Stimulated activated CD4-positive, alpha-beta T cell treated with anti-CD3 and anti-CD28 coated beads, Interleukin-12 subunit alpha, Interleukin-12 subunit beta, amount 100 ng/mL, for 48 hours (primary cell): ENCODE measurements at regions not wholly inside any gene's neighbourhood (a gene's known extent, or its start where the extent isn't known, plus 50 kb on each side); places are given as distances from the start of the nearest gene placed in this dataset.

Experiments used
- DNase-seq, 3 donors: peaks; one replicate each; pipeline ENCODE4 v3.0.0-alpha.2; 2020; ENCODE audit warnings: low read depth in 2 of 3, low spot score in 1 of 3

GRCh38 chr10:131766096-131766495, 134.7 kb upstream of the PPP2R2D start:
- no peak for DNase-seq

GRCh38 chr10:131767716-131768115, 133.1 kb upstream of the PPP2R2D start:
- DNase-seq: no peak

DNA sequence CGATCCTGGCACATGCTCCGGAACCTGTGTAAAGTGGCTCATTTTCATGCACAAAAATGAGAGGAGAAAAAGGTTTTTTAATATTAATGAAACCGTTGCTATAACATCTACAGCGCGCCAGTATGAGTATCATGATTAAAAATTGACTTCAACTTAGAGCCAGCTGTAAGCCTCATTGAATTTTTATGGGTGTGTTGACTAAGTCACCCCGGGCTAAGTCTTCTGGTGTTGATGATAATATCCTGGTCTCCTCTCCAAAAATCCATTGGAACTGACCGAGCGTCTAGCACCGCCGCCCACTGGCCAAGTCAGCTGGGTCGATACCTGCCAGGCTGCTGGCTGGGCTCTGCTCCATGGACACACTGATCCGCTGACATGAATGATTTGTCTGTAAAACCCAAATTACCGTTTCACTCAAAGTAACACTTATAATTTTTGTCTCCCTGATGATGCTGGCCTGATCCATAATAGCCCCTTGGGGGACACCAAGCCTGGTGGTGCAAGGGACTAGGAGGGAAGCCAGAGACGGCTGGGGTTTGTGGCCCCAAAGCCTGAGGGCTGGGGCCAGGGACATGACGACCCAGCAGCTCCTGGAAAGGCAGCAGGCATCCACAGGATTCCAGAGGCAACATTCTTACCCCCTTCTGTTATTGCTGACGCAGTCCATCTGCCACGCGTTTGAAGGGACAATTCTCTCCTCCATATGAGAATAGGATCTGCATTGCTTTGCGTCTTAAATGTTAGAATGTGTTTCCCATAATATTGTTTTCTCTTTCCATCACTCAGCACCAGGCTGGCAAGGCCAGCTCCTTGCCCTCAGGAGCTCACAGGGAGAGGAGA, 131.0 kb upstream of the PPP2R2D start:
- DNase-seq: no peak

DNA sequence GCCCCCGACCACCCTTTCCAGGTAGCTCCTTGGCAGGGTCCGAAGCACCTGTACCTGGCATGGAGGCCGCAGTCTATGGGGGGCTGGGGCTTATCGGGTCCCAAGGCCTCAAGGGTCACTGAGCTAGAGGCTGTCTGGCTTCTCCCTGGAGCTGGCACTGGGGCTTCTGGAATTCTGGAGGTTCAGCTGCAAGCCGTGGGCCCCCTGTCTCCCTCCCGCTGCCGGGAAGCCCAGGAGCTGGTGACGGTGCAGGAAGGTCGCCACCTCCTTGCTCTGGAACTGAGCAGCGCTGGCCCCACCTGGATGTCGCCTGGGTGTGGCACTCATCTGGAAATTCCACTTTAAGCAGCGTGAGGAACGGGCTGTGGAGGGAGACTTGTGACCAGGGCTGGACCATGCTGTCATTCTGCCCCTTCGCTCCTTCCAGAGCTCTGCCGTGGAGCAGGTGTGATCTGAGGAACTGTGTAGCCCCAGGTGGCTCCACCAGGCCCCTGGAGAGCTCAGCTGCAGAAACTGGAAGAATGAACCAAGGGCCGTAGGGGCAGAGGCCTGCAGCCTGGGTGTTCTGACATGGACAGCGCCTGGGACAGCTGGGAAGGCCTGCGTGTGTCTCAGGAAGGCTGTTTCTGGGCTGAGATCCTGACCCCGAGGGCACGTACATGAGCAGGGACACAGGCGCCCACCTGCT, 129.7 kb upstream of the PPP2R2D start:
- DNase-seq: no peak

- no peak for DNase-seq
These were observed 129.0 kb upstream of the PPP2R2D start for GRCh38 chr10:131771634-131772358.

GRCh38 chr10:131772441-131772840, 128.4 kb upstream of the PPP2R2D start:
- DNase-seq: no peak

DNA sequence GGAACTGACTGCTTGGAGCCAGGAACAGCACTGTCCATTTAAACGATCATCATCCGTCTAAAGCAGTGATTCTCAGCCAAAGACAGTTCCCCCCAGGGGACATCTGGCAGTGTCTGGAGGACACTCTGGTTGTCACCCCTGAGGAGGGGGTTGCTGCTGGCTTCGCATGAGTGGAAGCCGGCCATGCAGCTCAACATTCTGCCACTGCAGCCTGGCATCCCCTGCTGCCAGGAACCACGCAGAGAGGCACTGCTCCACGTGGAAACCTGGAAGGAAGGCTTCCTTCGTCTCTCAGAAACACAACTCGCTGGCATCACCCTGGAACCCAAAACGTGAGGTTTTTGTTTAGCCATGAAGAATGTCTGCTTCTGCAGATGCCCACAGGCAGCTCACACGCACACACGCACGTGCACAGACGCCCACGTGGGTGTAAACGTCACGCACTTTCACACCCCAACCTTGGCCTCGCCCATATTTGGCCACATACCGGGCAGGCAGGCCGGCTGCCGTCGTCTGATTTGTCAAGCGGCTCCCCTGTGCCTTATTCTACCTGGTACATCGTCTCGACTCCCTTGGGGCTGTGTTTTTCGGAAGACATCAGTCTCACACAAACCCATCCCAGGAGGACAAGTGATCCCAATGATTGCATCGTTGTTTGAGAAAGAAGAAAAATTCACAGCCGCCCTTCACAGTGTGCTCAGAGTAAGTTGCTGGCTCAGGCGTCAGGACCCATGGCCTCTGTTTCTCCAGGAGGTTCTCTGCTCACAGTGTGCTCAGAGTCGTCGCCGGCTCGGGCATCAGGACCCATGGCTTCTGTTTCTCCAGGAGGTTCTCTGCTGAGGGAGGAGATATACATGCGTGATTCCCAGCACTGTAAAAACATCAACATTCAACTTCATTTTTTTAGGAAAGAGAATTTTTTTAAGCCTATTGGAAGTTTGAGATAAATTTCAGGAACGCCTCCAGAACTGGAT, 127.2 kb upstream of the PPP2R2D start:
- no peak for DNase-seq

DNA sequence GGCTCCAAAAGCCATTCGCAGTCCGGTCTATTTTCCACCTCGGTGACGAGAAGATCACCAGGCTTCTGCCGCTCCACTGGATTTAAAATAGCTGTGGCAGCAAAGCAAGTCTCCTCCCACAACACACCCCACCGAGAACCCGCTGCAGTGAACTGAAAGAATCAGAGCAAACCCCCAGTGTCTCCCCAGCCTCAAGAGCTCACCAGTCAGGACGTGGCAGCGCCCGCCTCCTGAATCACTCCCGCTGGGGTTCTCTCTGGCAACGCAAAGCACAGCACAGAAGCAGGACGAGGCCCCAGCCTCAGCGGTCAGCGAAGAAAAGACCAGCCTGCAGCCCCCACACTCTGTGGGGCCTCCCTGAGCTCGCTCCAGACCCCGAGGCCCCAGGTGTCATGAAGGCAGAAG, 126.1 kb upstream of the PPP2R2D start:
- no peak for DNase-seq

- no peak for DNase-seq
These were observed 125.4 kb upstream of the PPP2R2D start for GRCh38 chr10:131775433-131775832.

DNA sequence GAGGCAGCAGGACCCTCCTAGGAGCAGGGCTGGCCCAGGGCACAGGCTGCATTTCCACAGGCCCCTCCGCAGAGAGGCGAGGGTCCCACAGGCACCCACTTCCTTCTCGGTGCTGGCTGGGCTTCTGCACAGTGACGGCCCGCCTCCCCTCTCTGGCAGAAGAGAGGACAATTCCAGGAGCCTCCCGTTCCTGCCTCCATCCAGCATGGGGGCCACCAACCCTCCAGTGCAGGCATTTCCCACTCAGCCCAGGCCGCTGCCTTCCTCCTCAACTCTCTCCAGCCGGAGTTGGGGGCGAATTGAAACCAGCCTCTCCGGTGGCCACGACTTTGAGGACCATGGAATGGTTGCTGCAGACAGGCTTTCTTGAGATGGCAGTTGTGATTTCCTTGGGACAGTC, 125.0 kb upstream of the PPP2R2D start:
- DNase-seq: no peak

GRCh38 chr10:131776496-131776895, 124.3 kb upstream of the PPP2R2D start:
- DNase-seq: no peak

DNA sequence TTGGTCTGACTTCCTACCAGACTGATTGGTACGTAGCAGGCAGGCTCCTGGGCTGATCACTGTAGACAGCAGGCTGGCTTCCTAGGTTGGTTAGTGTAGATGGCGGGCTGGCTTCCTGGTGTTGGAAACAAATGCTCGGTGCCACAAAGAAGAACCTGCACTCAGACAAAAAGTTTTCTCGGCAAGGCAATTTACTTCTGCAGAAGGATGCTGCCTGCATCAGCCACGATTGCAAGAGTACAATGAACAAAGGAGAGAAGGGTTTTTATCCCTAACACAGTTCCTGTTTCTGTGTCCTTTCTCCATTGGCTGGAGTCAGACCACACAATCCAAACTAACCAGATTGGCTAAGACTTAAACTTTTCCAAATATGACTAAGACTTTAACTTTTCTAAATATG, 123.6 kb upstream of the PPP2R2D start:
- no peak for DNase-seq

DNA sequence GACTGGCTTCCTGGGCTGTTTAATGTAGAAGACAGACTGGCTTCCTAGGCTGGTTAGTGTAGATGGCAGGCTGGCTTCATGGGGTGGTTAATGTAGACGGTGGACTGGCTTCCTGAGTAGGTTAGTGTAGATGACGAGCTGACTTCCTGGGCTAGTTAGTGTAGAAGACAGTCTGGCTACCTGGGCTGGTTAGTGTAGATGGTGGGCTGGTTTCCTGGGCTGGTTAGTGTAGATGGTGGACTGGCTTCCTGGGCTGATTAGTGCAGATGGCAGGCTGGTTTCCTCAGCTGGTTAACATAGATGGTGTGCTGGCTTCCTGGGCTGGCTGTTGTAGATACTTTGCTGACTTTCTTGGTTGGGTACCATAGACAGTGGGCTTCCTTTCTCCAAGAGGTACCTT, 122.9 kb upstream of the PPP2R2D start:
- DNase-seq: no peak

GRCh38 chr10:131778385-131778784, 122.4 kb upstream of the PPP2R2D start:
- no peak for DNase-seq

DNA sequence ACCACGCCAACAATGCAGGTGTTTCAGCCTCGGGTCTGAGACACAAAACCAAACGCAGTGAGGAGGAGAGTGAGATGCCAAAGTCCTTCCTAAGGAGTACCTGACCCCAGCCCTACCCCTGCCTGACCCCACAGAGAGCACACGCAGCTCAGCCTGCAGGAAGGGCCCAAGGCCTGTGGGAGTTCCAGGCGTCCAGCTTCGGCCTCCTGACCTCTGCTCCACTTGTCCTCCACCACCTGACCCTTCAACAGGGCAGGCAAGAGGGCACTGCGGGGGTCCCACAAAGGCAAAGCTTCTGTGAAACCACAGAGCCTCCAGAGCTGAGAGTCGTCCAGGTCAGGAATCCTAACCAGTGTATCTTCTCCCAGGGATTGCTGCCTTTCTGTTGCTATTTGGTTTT, 122.0 kb upstream of the PPP2R2D start:
- no peak for DNase-seq

DNA sequence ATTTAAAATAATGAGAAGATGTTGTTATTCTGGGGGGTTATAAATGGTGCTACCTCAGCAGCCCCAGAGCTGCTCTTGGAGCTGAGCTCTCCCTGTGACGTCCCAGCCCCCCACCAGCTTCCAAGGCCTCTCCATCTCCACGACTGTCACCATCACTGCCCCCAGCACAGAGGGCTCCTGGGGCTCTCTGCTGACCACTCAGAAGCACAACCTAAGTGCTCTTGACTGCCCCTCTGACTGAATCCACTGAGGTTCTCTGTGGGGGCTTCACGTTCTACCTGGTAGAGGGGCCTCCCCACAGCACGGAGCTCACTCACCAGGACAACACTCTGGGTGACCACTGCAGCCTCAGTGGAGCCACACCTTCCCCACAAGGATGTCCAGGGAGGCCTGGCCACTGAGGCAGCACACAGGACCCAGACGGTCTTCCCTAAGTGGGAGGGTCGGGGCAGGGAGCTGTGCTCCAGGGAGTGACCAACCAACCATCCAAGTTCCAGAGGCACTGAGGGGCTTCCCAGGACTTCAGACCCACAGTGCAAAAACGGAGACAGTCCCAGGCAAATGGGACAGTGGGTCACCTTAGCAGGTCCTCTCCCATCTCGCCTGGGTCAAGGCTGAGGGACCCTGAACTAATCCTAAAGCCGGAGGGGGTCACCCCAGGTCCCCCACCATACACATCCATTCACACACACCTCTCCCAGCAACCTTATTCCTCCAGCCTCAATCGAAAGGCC, 121.0 kb upstream of the PPP2R2D start:
- no peak for DNase-seq

DNA sequence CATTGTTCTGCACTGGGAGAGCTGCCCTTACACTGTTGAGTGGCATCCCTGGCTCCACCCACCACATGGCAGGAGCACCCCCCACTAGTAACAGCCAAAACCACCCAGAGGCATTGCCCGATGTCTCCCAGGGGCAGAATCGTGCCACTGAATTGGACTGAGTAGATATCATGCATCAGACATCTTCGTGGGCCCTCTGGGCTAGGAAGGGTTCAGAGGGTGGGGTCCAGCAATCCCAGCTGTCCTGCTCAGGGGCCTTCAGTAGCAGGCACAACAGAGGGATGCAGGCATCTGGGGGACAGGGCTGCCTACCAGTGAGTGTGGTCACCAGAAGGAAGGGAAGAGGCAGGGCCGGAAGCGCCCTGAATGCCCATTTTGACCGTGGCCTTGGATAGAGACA, 119.7 kb upstream of the PPP2R2D start:
- DNase-seq: no peak

DNA sequence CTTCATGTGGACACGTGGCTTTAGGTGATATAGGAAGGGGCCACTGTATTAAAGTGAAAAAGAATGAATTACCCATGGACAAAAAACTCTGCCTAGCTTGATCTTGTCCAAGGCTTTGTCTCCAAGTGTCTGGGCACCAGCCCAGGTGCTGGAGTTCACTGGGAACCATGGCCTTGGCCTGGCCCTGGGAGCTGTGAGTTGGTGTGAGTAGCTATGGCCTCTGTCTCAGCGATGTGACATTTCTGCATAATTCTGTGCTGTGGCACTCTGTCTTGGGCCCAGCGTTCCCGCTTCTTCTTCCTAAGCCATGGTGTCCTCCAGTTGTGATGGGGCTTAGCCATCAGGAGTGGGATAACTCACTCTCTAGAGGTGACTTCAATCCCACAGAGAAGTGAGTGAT, 119.0 kb upstream of the PPP2R2D start:
- no peak for DNase-seq

GRCh38 chr10:131784363-131785120, 116.3 kb upstream of the PPP2R2D start:
- DNase-seq: no peak

GRCh38 chr10:131785121-131785460, 115.7 kb upstream of the PPP2R2D start:
- no peak for DNase-seq
